ENCODE measurements at regions not wholly inside any gene's neighbourhood (a gene's known extent, or its start where the extent isn't known, plus 50 kb on each side); places are given as distances from the start of the nearest gene placed in this dataset.

GRCh38 chr2:129468879-129469278, 510.6 kb upstream of the RAB6C start:
- no TSS peak for BruUV-seq (replicated peaks)
- DNase-seq (ENCODE audit: low read depth, low spot score) (no peak), FAIRE-seq (no peak)
- no peaks in the 10 kb centered on the region for H3K79me2 ChIP-seq (ENCODE audit: control insufficient read depth, insufficient read depth, low read length)
- intact Hi-C loops (cut with micrococcal nuclease): no loop called here
- H4K20me1 ChIP-seq (replicated peaks; ENCODE audit: control insufficient read depth, extremely low read depth, insufficient read depth, low read length): no peaks in the 10 kb centered on the region
- H3K4me1 ChIP-seq (ENCODE audit: control insufficient read depth, extremely low read depth, insufficient read depth, low read length): no peaks in the 10 kb centered on the region
- H3K9me3 ChIP-seq (replicated peaks; ENCODE audit: control insufficient read depth, insufficient read depth, low read length): peaks cover 9% of the 10 kb centered on the region
- H3K27ac ChIP-seq (ENCODE audit: insufficient read depth, low read depth, low read length): no peak overlapping the region
- no peak overlapping the region for H2AFZ ChIP-seq (ENCODE audit: low read depth, low read length)
- no peaks in the 10 kb centered on the region for H3K27me3 ChIP-seq (ENCODE audit: control insufficient read depth in 2 of 2, insufficient read depth in 2 of 2, low read length in 2 of 2)
- no peaks in the 10 kb centered on the region for H3K36me3 ChIP-seq (ENCODE audit: control insufficient read depth in 2 of 2, extremely low read depth in 1 of 2, insufficient read depth in 2 of 2, low read length in 2 of 2)
- ChIA-PET POLR2A (no interaction called here), CTCF (no interaction called here)
- dilution Hi-C loops (cut with MboI; ENCODE audit: extremely low pct_ligation_motif_present, low sequenced_read_pairs): no loop called here
- no peak overlapping the region for H3K4me2 ChIP-seq (ENCODE audit: insufficient read depth, low read length)
- H3K9ac ChIP-seq (replicated peaks; ENCODE audit: extremely low read depth, insufficient read depth, low read length): no peak overlapping the region
- no peaks in the 10 kb centered on the region for H3K9me1 ChIP-seq (replicated peaks; ENCODE audit: control insufficient read depth, extremely low read depth, insufficient read depth, low read length)
- H3K4me3 ChIP-seq (replicated peaks in 1 of 3; ENCODE audit: insufficient read depth in 1 of 3, low read depth in 1 of 3, low read length in 3 of 3): no peak overlapping the region
- TF ChIP-seq FOS (IDR thresholded peaks at IDR 0.05; ENCODE audit: borderline replicate concordance, insufficient read depth, low read length) (no peak), POLR2AphosphoS5 (IDR thresholded peaks at IDR 0.05; ENCODE audit: insufficient read depth, low read depth, low read length) (no peak), POLR2A (IDR thresholded peaks at IDR 0.05; ENCODE audit: low read depth, low read length) (no peak), EZH2 (IDR thresholded peaks at IDR 0.05; ENCODE audit: borderline replicate concordance, low read depth, low read length, severe bottlenecking) (no peak), JUN (IDR thresholded peaks at IDR 0.05; ENCODE audit: borderline replicate concordance, insufficient read depth, insufficient read length, low read depth) (no peak), MYC (IDR thresholded peaks at IDR 0.05; ENCODE audit: low read depth, low read length) (no peak), GATA2 (IDR thresholded peaks at IDR 0.05; ENCODE audit: insufficient read depth, insufficient read length, low read depth, low read length) (no peak)
- TF ChIP-seq, protein P1, sequence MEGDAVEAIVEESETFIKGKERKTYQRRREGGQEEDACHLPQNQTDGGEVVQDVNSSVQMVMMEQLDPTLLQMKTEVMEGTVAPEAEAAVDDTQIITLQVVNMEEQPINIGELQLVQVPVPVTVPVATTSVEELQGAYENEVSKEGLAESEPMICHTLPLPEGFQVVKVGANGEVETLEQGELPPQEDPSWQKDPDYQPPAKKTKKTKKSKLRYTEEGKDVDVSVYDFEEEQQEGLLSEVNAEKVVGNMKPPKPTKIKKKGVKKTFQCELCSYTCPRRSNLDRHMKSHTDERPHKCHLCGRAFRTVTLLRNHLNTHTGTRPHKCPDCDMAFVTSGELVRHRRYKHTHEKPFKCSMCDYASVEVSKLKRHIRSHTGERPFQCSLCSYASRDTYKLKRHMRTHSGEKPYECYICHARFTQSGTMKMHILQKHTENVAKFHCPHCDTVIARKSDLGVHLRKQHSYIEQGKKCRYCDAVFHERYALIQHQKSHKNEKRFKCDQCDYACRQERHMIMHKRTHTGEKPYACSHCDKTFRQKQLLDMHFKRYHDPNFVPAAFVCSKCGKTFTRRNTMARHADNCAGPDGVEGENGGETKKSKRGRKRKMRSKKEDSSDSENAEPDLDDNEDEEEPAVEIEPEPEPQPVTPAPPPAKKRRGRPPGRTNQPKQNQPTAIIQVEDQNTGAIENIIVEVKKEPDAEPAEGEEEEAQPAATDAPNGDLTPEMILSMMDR (IDR thresholded peaks at IDR 0.05; ENCODE audit: extremely low read depth in 1 of 2, insufficient read depth in 1 of 2, low read depth in 1 of 2, low read length in 2 of 2): no peak
- TF ChIP-seq, protein P2, sequence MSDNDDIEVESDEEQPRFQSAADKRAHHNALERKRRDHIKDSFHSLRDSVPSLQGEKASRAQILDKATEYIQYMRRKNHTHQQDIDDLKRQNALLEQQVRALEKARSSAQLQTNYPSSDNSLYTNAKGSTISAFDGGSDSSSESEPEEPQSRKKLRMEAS (IDR thresholded peaks at IDR 0.05; ENCODE audit: insufficient read depth, insufficient read length): no peak
